Amniotic stem cell (primary cell): ENCODE measurements at regions not wholly inside any gene's neighbourhood (a gene's known extent, or its start where the extent isn't known, plus 50 kb on each side); places are given as distances from the start of the nearest gene placed in this dataset.
"Not testable (repeated sequence)": the region's sequence is repeated elsewhere in the genome, so short reads cannot be mapped to it uniquely, and the experiment has no call there.

Experiments used
- DNase-seq: peaks from one replicate; lab custom pipeline; 2025; lab: John Stamatoyannopoulos, UW

DNA sequence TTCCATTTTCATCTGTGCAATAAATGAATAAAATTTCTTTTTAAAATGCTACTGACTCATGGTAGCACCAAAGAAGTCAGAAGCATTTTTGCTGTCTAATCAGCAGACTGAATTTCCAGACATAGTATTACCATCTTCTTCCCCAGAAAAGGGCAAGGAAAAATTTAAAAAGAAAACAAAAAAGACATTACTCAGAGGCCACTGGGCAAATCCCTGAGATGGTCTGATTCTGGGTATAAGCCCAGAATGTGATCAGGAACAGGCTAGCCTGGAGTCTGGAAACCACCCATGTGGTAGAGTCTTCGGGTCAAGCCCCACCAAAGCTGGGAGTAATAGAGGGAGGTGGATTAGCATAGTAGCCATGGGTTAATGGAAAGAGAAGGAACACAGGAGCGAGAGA, 342.8 kb downstream of the FBXW7 start:
- peak; percentile 8 for DNase-seq

DNA sequence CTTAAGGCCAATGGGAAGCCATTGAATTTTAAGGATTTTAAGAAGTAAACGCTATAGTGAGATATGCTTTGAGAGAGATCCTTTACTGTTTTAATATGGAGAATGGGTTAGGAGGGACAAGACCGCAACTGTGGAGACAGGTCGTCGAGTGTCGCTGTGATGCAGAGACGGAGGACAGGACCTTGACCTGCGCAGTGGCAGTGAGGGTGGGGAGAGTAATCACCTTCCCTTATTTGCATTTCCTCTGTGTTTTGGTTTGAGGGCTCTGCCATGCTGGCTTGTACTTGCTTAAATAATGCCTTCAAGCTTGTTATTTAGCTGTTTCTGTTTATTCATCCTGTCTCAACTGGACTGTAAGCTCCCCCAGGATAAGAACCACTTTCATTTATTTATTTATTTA, 345.0 kb downstream of the FBXW7 start:
- DNase-seq = no peak

DNA sequence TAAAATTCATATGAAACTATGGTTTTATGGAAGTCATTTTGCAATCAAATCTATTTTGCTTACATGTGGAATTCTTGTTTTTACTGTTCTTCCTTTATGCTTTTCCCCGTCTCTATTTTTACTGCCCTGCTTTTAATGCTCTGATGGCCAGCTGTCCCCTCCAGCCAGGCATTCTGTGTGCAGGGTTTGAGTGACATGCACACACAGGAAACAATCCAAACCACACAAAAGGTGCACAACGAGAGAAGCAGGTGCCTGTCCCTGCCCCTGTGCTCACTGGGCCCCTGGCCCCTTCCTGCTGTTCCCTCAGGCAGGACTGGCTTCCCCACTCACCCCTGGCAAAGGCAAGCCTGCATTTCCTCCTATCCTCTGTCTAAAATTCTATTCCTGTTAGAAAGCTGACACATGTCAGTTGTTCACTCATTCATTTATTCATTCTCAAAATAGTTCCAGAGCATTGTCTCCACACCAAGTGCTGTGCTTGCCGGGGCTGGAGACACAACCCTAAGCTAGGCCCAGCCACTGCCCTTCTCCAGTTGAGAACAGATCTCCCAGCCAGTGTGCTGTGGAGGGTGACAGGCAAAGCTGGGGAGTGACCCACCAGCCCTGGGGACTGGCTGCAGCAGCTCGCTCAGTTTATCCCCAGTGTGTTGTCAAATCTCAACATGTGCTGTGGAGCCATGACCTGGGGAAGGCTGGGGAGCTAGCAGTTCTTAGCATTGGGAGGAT, 346.3 kb downstream of the FBXW7 start:
- DNase-seq = no peak

DNA sequence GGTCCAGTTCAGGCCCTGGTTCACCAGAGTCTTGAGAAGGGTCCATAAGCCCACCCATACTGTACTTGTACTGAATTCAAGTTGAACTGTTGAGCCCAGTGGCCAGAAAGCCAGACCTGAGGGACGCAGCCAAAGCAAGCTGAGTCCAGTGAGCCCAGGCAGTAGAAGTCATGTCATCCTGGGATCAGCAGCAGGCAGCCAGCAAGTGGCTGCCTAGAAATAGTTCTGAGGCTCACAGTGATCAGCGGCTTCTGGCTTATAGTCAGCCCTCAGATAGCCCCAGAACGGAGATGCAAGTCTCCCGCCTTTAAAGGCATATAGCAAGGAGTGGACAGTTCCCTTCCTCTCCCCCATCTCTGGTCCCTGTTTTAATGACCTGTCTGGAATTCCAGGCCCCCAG, 347.1 kb downstream of the FBXW7 start:
- DNase-seq = no peak

DNA sequence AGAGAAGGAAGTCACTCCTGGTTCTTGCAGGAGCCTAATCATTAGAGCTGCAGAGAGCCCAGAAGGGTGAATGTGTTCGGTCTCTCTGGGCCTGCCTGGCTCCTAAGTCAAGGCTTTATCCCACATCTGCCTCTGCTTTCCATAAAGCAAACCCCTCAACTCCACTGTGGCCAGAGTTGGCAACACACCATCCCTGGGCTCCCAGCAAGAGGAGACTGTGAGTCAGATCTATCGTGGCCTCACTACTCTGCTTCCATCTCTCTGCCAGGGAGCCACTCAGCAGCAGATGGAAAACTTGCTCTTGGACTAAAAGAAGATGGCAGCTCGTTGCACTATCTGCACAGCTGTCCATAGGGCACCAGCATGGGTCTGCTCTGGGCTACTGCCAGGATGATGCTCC, 348.2 kb downstream of the FBXW7 start:
- no peak for DNase-seq

DNA sequence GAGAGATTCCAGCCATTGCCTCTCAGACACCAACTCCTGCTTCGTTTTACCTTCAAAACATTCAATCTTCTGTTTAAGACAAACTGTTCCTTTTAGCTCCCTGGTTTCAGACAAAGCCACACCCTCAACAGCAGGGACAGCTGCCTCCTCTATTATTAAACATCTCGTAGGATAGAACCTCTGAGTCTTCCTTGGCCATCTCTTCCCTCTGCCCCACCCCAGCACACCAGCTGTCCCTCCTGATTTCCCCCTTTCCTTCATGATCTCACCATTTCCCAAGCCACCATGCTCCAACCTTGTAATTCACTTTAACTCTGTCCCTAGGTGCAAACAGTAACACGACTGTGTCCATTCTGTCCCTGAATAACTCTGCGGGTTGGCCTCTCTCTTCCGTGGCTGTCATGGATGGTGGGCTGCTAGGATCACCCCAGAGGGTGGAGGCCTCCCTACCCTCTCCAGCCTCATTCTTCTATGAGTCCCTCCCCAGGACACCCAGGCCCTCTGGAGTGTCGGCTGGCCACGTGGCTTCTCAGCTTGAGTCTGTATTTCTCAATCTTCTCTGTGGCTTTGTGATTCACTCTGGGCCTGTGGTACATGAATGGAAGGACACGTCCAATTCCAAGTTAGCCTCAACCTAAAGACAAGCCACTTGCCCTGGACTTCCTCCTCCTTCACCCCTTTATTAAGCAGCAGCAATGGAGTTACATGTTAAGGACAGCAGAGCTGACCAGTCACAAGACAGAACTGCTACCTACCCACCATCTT, 349.9 kb downstream of the FBXW7 start:
- DNase-seq = no peak

DNA sequence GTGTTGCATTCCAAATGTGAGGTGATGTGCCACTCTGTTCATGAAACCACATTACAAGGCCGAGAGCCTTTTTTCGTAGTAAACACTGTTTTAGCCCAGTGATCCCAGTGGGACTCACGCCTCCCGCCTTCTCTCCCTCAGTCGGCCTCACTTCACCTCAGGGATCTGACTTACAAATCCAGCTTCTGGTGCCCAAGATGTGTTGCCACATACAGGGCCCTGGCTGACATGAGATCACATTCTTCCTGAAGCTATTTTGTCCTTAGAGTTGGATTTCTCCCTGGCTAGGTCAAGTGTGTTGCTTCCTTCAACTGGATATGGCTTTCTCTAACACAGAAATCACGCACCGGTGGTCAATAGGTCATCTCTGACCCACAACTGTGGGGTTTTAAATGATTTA, 354.7 kb downstream of the FBXW7 start:
- DNase-seq = no peak

DNA sequence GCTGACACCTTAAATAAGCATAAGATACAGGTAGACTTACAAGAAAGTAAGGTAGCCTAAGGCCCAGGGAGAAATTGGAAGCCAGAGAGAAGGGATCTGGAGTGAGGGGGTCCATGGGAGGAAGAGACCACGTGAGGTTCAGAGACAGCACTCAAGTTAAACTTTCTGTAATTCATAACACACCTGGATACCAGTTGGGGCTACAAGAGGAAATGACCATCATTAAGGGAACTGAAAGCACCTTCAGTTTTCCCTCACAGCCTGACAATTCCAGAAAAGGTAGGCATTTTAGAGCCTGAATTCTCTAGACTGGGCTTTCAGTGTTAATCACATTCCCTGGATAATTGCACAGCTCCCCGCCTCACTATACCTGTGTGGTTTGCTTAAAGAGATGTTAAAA, 355.5 kb downstream of the FBXW7 start:
- DNase-seq = no peak

DNA sequence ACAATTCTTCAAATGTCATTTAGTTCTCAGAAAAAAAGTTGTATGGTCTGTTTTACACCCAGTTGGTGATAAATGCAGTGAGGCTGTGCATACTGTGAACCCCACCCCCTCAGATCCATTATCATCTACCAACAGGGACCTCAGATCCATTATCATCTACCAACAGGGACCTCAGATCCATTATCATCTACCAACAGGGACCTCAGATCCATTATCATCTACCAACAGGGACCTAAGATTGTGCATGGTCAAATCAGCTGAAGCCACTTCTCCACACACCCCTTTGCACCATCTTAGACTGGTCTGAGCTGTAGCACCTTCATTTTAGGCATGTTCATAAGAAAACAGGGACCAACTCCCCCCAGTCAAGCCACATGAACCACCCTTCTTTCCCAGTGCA, 358.4 kb downstream of the FBXW7 start:
- not testable (repeated sequence) for DNase-seq

DNA sequence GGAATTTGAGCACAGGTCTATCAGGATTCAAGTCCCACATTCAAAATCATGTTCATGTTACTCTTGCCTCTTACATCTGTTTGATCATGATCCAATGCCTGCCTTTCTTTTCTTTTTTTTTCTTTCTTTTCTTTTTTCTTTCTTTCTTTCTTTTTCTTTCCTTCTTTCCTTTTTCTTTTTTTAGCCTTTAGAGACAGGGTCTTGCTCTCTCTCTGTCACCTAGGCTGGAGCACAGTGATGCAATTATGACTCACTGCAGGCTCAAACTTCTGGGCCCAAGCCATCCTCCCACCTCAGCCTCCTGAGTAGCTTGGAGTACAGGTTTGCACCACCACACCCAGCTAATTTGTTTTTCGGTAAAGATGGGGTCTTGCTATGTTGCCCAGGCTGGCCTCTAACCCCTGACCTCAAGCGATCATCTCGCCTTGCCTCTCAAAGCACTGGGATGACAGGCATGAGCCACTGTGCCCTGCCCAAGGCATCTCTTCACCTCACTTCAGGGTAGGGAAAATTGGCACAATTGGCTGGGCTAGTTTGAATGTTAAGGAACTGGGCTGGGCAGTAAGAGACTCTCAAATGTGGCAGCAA, 359.2 kb downstream of the FBXW7 start:
- no peak for DNase-seq

DNA sequence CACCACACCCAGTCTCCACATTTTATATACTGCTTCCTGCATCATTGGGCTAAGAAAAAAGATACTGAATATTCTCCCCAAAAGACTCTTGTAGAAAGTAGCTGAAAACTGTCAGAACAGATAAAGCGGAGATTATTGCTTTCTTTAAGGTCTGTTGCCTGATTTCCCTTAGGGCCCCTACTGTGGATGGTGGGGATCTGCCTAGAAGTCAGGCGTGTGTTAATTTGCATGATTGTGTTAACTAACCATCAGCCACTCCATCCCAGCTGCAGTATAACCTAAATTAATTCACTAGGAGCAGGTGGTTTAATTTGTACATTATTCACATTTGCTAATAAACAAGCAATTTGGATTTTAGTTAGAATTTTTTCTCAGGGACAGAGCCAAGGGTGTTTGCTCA, 360.3 kb downstream of the FBXW7 start:
- no peak for DNase-seq

DNA sequence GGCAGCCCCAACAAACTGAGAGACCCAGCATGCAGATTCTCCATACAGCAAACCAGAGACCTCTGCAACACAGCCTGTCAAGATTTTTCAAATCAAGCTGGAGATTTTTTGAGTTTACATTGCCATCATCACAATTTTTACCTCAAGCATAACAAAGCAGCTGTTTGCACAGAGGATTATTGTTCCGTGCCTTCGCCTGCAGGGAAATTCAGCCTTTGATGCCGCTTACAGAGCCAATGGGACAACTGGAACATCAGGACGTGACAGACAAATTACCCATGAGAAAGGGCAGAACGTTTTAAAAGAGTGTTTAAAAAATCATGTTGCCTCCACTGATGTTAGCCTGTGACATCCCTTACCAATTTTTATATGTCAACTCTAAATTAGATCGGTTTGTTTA, 363.7 kb downstream of the FBXW7 start:
- DNase-seq = no peak

DNA sequence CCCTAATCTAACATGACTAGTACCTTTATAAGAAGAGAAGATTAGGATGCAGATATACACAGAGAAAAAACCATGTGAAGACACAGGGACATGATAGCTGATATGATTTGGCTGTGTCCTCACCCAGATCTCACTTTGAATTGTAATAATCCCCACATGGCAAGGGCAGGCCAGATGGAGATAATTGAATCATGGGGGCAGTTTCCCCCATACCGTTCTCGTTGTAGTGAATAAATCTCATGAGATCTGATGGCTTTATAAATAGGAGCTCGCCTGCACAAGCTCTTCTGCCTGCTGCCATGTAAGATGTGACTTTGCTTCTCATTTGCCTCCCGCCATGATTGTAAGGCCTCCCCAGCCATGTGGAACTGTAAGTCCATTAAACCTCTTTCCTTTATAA, 364.3 kb downstream of the FBXW7 start:
- DNase-seq = no peak

DNA sequence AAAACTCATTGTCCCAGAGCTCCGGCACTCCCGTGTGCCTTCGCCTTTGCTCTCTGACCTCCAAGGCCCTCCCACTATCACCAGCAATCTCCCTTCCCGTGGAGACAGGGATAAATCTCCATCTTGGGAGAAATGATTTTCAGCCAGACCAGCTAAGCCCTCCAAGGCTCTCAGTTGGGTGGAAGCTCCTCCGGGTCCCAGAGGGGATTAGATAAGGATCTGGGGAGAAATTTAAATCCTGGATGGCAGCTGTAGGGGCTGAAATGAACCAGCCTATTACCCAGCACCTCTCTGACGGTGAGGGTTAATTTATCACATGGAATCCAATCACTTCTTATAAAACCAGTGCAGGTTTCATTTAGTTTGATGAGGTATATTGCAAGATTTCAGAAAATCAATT, 366.2 kb downstream of the FBXW7 start:
- DNase-seq = no peak

DNA sequence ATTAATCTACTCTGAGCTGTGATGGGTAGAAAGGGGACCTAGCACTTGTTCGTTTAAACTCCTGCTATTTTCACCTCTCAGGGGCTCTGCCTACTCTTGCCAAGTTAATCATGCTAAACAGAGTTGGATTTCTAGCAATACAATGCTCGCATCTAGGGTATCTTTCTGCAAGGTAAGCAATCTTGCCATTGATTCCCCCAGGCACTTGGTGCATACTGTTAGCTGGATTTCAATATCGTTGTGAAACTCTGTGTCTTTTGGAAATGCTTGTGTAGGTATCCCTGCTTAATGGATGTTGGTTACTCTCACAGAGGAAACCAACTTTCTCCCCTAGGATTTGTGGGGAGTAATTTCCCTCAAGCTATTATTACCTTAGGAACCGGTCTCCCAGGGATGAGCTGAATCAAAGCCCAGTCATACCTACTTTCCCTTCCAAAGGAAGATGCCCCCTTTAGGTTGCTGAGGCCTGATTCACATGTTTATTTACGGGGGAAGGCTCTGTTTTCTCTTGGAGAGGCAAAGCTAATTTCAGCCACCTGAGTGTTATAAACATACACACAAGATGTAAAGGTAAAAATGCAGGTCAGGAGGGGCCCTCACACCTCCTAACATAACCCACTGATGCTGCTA, 366.8 kb downstream of the FBXW7 start:
- DNase-seq = no peak

DNA sequence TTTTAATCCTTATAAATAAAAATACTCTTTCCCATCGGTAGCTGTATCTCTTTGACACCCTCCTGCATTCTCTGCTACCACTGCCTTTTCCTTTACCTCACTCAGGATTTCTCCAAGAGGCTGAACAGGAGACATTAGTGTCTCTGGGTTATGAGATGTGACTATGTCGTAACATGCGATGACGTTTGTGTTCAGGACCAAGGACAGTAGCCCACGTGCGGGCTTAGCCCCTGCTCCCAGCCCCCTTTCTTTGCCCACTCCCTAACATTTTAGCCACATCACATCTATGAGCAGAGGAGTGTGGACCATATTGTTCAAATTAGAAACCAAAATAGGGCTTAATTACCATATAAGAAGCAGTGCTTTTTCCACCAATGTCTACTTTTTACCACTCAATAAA, 369.3 kb downstream of the FBXW7 start:
- DNase-seq = no peak

DNA sequence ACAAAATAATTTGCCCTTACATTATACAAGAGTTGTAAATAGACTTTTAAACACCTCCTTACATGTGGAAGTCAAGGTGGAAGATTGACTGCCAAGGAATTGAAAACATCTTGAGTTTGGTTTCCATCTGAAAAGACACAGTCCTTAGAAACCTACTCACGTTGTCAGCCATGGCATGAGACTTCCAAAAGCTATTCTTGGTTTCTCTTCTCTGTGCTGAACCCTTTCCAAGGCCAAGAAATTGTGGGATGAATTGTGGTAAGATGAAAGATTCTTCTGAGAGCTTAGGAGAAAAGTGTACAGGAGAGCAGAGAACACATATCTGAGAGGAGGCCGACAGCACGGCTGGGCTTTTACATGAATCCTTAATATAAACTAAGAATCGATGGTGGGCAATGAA, 370.0 kb downstream of the FBXW7 start:
- no peak for DNase-seq

DNA sequence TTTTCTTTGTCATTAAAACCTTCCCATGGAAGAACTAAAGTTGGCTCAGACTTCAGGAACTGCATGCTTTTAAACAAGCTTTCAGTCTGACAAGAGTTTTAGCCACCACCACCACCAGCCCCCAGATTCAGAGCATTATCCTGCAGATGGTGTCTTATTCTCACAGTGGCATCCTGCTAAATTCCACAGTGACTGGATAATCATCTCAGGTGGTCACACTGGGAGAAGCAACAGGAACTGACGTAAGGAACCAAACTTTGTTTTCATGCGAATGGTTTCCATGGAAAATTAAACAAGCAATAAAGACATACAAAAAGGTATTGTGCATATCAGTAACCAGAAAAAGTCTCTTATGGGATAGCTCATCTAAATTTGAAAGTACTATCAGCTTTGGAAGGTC, 370.7 kb downstream of the FBXW7 start:
- DNase-seq = no peak

DNA sequence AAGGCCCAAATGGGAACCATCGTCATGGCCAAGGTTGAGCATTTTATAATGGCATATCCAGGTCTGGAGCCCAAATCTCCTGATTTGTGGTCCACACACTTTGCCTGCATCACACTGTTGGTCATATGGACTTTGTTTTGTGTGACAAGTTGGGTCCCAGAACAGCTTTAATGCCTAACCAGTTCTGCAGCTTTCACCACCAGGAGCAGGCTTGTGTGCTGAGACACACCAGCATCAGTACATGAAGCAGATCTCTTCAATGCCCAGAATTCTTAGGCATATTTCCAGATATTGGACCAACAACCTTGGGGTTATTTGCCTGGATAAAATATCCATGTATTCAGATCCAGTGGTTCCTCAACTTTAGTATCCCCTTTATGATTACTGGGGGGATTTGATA, 371.3 kb downstream of the FBXW7 start:
- no peak for DNase-seq

DNA sequence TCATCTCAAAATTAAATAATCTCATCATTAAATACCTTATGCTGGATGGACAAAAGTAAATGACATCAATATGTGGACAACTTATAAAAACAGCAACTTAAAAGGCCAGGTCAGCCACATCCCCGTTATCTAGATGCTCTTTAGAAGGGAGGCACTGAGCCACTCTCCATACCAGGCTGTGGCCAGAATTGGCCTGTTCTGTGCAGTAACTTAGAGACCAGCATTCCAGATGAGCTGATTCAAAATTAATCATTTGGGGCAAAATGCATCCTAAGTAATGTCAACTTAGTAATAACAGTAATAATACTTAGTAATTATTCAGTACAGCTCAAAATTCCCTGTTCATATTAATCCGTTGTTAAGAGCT, 373.6 kb downstream of the FBXW7 start:
- no peak for DNase-seq

DNA sequence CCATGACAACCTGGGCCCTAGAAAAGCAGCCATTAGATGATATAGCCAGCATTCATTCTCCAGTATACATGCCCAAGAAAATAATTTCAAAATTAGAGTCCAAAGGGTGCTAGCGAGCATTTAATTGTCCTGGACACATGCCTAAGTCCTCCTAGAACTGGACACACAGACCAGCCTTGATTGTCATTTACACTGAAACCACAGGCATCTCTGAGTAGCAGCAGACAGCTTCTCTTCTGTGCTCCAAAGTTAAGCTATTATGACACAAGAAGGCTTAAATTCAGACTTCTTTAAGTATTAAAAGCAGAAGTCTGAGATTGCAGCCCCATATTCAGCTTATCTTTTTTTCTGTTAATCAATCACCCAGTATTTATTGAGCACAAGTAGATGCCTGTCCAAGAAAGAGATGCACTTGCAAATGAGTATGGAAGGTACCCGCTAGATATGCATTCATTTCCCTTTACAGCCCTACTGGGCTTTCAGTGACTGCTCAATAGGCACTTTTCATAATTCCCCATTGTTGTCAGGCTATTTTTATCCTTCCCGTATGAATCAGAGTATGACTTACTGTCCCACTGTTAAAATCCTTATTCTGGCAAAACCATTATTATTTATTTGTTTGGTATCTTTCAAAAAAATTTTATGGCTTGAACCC, 374.1 kb downstream of the FBXW7 start:
- no peak for DNase-seq

DNA sequence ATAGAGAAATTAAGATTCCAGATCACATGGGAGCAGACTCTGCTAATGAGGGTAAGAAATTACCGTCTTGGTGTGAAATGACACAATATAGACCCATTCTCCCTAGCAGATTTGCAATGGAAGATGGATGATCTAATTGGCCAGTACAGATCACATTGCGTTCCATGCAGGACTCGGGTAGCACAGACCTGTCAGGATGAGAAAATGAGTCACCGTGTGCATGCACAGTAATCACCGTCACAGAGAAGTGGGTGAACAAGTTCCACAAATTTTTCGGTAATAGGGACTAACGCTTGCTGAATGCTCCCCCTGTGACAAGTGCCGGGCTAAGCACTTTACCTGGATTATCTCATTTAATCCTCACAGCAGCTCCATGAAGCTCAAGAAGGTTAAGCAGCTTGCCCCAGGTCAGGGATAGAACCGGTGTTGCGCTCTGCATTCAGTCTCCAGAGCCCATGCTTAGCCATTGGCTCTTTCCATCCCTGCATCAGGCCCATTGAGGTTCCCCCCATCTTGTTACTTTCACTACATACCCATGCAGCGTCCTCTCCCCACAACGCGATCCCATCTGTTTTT, 375.6 kb downstream of the FBXW7 start:
- no peak for DNase-seq
